ENCODE measurements at regions not wholly inside any gene's neighbourhood (a gene's known extent, or its start where the extent isn't known, plus 50 kb on each side); places are given as distances from the start of the nearest gene placed in this dataset.

DNA sequence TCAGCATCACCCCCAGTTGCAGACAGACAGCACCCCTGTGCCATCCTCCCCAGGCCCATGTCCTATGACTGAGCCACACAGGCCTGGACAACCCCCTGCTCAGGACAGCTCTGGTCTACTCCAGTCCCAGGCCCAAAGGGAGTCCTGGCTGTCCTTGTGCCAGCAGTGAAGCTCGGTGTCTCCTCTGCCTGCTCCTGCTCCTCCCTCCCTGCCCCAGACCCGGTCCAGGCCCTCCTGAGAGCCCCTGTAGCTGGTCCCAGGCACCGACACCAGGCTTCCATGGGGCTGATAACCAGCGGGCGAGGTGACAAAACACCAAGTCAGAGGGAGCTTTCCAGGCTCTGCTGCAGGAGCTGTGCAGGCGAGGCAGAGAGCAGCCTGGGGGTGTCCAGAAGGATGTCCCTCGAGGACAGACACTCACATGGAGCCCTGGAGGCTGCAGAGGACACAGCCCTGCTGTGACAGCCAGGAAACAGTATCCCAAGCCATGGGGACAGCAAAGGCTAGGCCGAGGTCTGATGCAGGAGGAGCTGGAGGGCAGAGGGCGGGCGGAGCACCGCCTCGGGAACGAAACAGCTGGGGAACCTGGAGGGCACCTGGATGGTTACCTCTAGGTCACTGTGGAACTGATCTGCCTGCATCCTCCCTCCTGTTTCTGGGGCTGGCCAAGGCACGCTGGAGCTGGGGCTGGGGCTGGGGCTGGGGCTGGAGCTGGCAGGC is 103.8 kb upstream of the PRR20G start:
- TF ChIP-seq, protein P1, sequence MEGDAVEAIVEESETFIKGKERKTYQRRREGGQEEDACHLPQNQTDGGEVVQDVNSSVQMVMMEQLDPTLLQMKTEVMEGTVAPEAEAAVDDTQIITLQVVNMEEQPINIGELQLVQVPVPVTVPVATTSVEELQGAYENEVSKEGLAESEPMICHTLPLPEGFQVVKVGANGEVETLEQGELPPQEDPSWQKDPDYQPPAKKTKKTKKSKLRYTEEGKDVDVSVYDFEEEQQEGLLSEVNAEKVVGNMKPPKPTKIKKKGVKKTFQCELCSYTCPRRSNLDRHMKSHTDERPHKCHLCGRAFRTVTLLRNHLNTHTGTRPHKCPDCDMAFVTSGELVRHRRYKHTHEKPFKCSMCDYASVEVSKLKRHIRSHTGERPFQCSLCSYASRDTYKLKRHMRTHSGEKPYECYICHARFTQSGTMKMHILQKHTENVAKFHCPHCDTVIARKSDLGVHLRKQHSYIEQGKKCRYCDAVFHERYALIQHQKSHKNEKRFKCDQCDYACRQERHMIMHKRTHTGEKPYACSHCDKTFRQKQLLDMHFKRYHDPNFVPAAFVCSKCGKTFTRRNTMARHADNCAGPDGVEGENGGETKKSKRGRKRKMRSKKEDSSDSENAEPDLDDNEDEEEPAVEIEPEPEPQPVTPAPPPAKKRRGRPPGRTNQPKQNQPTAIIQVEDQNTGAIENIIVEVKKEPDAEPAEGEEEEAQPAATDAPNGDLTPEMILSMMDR (IDR thresholded peaks at IDR 0.05; ENCODE audit: low read depth, low read length, missing control alignments) = no peak
- DNase-seq (ENCODE audit: low read depth) = no peak
- no peak overlapping the region for H3K4me3 ChIP-seq (ENCODE audit: low read depth, low read length)

DNA sequence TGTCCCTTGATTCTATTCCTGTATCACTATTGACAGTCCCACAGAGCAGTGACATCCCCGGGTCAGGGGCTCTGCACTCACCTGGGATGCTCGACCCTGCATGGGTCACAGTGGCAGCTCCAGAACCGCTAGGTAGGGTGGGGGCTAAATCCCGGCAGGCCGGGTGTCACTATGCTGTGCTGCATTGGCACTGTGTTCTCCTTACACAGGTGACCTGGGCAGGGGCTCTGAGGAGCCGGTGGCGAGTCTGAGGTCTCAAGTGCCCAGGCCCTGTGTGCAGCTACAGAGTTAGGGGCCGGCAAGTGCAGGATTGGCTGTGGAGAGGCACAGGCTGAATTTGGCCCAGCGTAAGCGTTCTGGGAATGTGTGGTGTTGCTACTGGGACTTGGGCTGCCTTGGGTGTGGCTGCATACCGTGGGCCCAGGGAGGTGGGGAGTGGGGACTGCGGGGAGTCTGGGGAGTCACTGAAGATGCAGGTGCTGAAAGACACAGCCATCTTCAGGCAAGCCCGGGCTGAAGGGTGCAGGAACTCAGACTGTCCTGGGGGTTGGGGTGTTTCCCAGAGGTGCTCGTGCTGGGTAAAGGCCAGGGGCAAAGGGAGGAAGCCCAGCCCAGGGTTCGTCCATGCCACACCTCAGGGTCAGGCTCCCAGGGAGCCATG is 102.6 kb upstream of the PRR20G start:
- TF ChIP-seq, protein P1 (IDR thresholded peaks at IDR 0.05; ENCODE audit: low read depth, low read length, missing control alignments) = no peak
- no peak for DNase-seq (ENCODE audit: low read depth)
- H3K4me3 ChIP-seq (ENCODE audit: low read depth, low read length) = no peak overlapping the region

- no peak overlapping the region for H3K4me3 ChIP-seq (ENCODE audit: low read depth, low read length)
- TF ChIP-seq, protein P1 (IDR thresholded peaks at IDR 0.05; ENCODE audit: low read depth, low read length, missing control alignments) = no peak
- no peak for DNase-seq (ENCODE audit: low read depth)
Observed at GRCh38 chr3:127389913-127390312, 102.1 kb upstream of the PRR20G start.

DNA sequence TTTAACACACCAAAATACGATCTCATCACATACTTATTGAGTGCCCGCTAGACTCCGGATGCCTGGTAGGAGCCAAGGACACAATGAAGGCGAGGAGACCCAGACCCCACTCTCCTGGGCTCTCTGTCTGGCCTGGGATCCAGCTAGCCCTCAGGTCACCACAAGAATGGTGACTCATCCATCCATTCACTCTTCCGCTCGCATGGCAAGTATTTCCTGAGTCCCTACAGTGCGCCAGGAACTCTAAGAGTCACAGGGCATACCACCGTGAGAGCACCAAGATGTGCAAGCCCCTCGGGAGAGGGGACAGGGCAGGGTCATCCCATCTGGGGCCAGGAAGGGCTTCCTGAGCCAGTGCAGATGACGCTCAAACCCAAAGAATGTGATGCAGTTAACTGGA is 101.6 kb upstream of the PRR20G start:
- TF ChIP-seq, protein P1 (IDR thresholded peaks at IDR 0.05; ENCODE audit: low read depth, low read length, missing control alignments) = no peak
- H3K4me3 ChIP-seq (ENCODE audit: low read depth, low read length) = no peak overlapping the region
- DNase-seq (ENCODE audit: low read depth) = no peak

DNA sequence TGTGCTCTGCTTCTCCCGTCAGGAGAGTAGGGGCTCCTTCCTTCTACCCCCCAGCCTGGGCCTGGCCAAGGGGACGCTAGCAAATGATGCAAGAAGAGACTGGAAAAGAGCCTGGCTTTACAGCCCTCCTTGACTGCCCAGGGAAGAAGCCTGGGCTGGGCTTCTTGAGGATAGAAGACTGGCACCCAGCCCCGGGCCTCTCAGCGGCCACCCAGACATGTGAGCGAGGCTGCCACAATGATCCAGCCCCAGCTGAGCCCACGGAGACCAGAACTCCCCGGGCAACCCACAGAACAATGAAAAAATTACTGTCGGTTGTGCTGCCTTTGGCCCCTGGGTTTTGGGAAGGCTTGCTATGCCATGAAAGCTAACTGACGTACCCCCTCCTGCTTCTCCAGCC is 100.6 kb upstream of the PRR20G start:
- H3K4me3 ChIP-seq (ENCODE audit: low read depth, low read length) = no peak overlapping the region
- TF ChIP-seq, protein P1 (IDR thresholded peaks at IDR 0.05; ENCODE audit: low read depth, low read length, missing control alignments) = no peak
- DNase-seq (ENCODE audit: low read depth) = no peak

DNA sequence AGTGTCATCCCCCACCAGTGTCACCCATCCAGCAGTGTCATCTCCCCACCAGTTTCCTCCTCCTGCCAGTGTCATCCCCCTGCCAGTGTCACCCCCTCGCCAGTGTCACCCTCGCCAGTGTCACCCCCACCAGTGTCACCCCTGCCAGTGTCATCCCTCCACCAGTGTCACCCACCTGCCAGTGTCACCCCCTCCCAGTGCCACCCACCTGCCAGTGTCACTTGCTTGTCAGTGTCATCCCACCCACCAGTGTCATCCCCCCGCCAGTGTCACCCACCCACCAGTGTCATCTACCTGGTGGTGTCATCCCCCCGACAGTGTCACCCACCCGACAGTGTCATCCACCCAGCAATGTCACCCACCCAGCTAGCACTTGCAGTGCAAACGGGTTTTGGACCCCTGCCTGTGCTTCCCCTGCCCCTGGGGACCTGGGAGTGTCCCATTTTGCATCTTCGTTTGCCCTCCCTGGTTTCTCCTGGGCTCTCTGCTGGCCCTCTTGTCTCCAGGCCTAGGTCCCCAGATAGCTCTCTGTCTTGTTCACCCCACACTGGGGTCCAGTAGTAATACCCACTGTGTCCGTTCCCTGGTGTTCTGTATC is 99.8 kb upstream of the PRR20G start:
- DNase-seq (ENCODE audit: low read depth) = no peak
- no peak overlapping the region for H3K4me3 ChIP-seq (ENCODE audit: low read depth, low read length)
- TF ChIP-seq, protein P1 (IDR thresholded peaks at IDR 0.05; ENCODE audit: low read depth, low read length, missing control alignments) = no peak

Measured in GM12864 (cell line).